Tibial nerve (tissue), 4 donors: ENCODE measurements at regions not wholly inside any gene's neighbourhood (a gene's known extent, or its start where the extent isn't known, plus 50 kb on each side); places are given as distances from the start of the nearest gene placed in this dataset.

Experiments
- DNase-seq, 2 donors: peaks; one replicate each; pipeline ENCODE4 v3.0.0-alpha.2; 2019; ENCODE audit warnings: low spot score in 2 of 2
- H3K27ac ChIP-seq, 4 donors: fragments of 200-600 bp; sonication (generic) in 3 of 4; one replicate each; pipeline ENCODE4 v1.5.1; 2017 to 2019; ENCODE audit warnings: mild to moderate bottlenecking in 1 of 4
- H3K27me3 ChIP-seq, 2 donors: fragments of 200-600 bp; sonication (generic) in 1 of 2; one replicate each; pipeline versions ENCODE4 v1.5.1 to v1.6.0; 2017 to 2019
- H3K36me3 ChIP-seq, 3 donors: fragments of 200-600 bp; sonication (generic); one replicate each; pipeline ENCODE4 v1.5.1; 2018 to 2019
- H3K4me1 ChIP-seq, 4 donors: fragments of 200-600 bp; sonication (generic) in 3 of 4; one replicate each; pipeline ENCODE4 v1.5.1; 2017 to 2019
- H3K4me3 ChIP-seq, 4 donors: fragments of 200-600 bp; sonication (generic) in 3 of 4; one replicate each; pipeline ENCODE4 v1.5.1; 2017 to 2019; ENCODE audit warnings: mild to moderate bottlenecking in 1 of 4, moderate library complexity in 1 of 4
- H3K9me3 ChIP-seq, 4 donors: fragments of 200-600 bp; sonication (generic) in 3 of 4; one replicate each; pipeline ENCODE4 v1.5.1; 2017 to 2019
- EP300 ChIP-seq, 2 donors: sonication (generic); formaldehyde crosslinking; IDR thresholded peaks; one replicate each; pipeline ENCODE4 v1.6.1; 2017; ENCODE audit warnings: antibody characterized with exemption in 2 of 2, mild to moderate bottlenecking in 1 of 2
- POLR2A ChIP-seq, 2 donors: fragments of 450-650 bp; IDR thresholded peaks; one replicate each; pipeline ENCODE4 v1.6.1; 2017; ENCODE audit warnings: antibody characterized with exemption in 2 of 2, mild to moderate bottlenecking in 2 of 2, moderate library complexity in 2 of 2
- WGBS, 2 donors: methylation state at CpG; one replicate each; pipeline ENCODE4 v1.1.5; 2018; 5-methylcytosine and 5-hydroxymethylcytosine counted together
- TF ChIP-seq, protein P1 (sequence below), 5 experiments: fragments of 200-600 bp in 3 of 5; fragments of 450-650 bp in 2 of 5; sonication (generic) in 3 of 5; IDR thresholded peaks; one replicate each; pipeline ENCODE4 v1.5.1; 2016 to 2019; ENCODE audit warnings: antibody characterized with exemption in 5 of 5, mild to moderate bottlenecking in 3 of 5, moderate library complexity in 2 of 5

DNA sequence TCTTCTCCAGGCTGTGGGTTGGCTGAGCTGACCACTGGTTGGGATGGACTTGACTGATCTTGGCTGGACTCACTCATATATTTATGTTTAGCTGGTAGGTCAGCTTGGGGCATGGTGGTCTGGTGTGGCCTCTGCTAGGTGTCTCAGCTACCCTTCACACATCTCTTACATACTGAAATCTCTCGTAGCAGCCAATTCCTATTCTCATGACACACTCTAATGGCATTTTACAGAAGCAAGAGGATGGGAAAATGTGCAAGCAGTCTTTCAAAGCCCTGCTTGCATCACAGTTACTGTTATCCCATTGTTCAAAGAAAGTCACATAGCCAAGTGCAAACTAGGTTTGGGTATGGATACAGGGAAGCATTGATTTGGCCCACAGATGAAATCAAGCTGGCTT is 55.5 kb upstream of the PCDH18 start:
- no peak for DNase-seq
- Histone ChIP-seq H3K27ac (no peak overlapping the region), H3K36me3 (no peaks in the 10 kb centered on the region), H3K9me3 (no peaks in the 10 kb centered on the region), H3K4me3 (no peak overlapping the region), H3K4me1 (peaks cover 0 to 4% (median 0%) of the 10 kb centered on the region in 4 donors), H3K27me3 (no peaks in the 10 kb centered on the region)
- 86 to 100% methylated on average over 1 of the region's 1 CpG for WGBS, 2 donors
- TF ChIP-seq, protein P1, sequence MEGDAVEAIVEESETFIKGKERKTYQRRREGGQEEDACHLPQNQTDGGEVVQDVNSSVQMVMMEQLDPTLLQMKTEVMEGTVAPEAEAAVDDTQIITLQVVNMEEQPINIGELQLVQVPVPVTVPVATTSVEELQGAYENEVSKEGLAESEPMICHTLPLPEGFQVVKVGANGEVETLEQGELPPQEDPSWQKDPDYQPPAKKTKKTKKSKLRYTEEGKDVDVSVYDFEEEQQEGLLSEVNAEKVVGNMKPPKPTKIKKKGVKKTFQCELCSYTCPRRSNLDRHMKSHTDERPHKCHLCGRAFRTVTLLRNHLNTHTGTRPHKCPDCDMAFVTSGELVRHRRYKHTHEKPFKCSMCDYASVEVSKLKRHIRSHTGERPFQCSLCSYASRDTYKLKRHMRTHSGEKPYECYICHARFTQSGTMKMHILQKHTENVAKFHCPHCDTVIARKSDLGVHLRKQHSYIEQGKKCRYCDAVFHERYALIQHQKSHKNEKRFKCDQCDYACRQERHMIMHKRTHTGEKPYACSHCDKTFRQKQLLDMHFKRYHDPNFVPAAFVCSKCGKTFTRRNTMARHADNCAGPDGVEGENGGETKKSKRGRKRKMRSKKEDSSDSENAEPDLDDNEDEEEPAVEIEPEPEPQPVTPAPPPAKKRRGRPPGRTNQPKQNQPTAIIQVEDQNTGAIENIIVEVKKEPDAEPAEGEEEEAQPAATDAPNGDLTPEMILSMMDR (IDR thresholded peaks at IDR 0.05), result no peak
- TF ChIP-seq EP300 (IDR thresholded peaks at IDR 0.05) (no peak), POLR2A (IDR thresholded peaks at IDR 0.05) (no peak)

- Histone ChIP-seq H3K9me3 (peaks cover 0 to 6% (median 0%) of the 10 kb centered on the region in 4 donors), H3K27me3 (no peaks in the 10 kb centered on the region), H3K4me1 (peaks cover 0 to 4% (median 0%) of the 10 kb centered on the region in 4 donors), H3K4me3 (no peak overlapping the region), H3K27ac (peak overlapping the region in 1 of 4 donors; percentile 59), H3K36me3 (no peaks in the 10 kb centered on the region)
- no peak for TF ChIP-seq POLR2A (IDR thresholded peaks at IDR 0.05)
- TF ChIP-seq, protein P1 (IDR thresholded peaks at IDR 0.05), result no peak
- DNase-seq, result no peak
Measured at GRCh38 chr4:137583671-137584070, 51.4 kb upstream of the PCDH18 start.
